SKM-1 (cell line): ENCODE measurements at regions not wholly inside any gene's neighbourhood (a gene's known extent, or its start where the extent isn't known, plus 50 kb on each side); places are given as distances from the start of the nearest gene placed in this dataset.

Experiments
- DNase-seq: peaks from one replicate; lab custom pipeline; 2025; ENCODE audit not compliant: unreplicated experiment; lab: John Stamatoyannopoulos, UW

DNA sequence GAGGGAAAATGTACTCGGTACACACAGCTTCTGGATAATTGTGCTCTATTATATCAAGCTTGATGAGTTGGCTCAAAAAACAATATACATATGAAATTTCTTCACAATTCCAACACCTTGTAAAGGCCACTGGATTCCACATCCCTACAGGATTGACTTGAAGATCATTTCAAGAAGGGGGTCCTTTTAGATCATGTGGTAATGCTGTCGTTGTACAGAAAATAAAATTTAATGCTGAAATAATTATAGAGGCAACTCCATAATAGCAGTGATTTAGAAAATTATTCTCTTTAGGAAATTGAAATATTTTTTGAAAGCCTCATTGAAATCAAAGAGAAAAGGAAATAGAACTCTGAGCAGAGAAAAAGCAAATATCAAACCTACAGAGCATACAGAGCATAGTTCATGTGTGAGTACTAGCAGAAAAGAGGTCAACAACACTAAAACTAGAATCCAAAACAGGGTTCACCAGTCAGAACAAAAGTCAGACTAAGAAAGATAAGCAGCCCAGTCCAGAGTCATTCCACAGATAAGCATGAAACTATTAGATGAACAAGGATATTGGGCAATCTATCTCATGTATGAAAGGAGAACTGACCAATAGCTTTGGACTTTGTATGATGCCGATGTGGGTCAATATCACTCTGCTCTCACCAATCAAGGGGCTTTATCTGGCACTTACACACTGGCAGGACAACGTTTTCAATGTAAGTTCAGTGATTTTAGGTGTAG lies 79.5 kb upstream of the PALMD start:
- no peak for DNase-seq

DNA sequence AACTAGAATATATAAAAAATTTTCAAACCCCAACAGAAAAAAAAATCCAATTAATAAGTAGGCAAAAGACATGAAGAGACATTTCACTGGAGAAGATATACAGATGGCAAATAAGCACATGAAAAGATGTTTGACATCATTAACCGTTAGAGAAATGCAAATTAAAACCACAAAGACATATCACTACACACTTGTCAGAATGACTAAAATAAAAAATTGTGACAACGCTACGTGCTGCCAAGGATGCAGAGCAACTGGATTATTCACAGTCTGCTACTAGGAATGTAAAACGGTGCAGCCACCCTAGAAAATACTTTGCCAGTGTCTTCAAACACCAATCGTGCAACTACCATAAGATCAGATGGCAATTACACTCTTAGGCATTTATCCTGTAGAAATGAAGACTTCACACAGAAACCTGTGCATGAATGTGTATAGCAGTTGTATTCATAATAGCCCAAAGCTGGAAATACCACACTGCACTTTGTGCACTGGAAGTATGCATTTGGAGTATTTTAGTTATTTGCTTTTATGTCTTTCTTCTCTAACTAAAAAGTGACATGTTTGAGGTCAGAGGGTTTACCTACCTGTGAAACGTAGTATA lies 75.3 kb upstream of the PALMD start:
- no peak for DNase-seq

DNA sequence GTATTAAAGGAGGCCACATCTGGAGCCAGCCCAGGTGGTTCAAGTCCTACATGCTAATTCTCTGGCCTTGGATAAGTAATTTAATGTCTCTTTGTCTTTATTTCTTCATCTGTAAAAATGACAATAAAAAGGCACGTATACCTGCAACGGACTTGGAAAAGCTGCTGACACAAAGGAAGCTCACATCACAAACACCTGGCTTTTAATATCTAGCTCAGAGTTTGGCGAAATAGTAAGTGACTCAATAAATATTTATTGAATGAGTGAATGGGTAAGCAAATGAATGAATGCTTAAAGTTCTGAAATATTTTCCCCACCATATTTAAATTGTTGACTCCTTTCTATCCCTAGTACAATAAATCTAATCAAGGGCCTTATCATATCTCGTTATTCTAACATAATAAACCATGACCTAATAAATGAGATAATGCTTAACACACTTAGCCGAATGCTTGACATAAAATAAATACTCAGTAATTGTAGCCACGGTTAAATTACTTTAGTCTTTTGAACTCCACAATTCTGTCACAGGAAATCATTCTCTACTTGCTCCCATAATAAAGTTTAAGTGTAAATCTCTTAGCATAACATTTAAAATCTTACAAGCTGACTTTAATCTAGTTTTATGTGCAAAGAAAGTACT lies 74.7 kb upstream of the PALMD start:
- no peak for DNase-seq

DNA sequence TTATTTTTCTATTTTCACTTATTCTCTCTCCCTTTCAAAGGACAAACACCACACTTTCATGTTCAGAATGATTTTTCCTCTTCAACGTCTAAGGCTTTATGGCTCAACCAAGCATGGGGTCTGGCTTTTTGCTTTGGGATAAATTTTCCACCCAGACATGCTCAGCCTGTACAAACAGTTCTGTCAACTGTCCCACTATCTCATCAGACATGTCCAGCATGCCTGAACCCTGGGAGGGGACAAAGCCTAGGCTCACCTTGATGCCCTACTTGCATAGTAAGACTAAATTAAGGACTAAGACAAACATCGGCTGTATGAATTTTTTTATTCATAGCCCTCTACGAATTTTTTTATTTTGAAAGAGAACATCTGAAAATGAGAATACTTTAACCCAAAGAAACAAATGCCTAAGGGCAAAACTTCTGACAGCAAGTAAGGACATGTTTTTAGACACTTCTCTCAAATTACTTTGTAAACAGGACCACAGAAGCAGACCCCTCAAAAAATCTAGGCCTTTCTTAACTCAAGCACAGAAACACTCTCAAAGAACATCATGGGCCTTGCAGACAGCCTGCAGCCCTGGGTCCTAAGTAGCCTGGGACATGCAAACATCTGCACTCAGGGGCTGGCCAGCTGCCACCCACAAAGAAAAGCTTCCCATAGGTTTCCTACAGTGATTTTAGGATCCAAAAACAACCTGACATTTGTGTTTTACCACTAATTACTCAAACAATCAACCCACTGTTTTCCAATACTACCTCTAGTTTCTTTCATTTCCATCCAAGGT lies 72.3 kb upstream of the PALMD start:
- DNase-seq, result no peak

DNA sequence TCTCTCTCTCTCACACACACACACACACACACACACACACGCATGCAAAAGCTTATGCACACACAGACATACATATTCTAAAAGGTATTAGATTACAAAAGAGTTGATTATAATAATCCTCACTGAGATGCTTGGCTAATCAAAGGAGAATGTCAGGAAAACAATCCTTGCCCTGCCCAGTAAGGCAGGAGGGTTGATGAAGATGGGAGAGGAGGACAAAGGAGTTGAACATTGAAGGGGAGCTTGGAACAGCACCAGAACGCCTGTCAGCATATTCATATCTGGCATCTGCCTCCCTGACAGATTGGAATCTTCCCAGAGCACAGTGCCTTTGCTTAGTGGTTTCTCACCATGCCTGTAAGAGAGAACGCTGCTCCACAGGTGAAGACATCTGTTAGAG lies 68.6 kb upstream of the PALMD start:
- no peak for DNase-seq

DNA sequence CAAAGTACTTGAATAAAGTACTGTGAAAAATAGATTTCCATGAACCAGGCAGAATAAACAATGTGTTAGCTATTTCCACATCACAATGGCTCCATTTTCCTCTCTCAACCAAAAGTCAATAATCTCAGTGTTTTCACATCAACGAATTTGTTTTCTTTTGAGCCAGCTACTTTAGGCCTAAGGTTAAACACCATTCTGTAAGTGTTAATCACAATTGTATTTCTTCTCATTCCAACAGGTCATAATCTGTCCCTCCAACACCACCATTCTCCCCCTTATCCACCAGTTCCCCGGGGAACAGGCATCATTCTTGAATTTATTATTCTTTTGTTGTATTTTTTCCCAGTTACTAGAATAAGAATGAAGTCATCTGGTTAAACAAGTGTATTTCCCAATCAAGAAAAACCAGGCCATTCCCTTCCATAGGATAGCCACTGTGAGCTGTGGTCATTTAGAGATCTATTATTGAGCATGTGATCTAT lies 66.2 kb upstream of the PALMD start:
- DNase-seq, result no peak

DNA sequence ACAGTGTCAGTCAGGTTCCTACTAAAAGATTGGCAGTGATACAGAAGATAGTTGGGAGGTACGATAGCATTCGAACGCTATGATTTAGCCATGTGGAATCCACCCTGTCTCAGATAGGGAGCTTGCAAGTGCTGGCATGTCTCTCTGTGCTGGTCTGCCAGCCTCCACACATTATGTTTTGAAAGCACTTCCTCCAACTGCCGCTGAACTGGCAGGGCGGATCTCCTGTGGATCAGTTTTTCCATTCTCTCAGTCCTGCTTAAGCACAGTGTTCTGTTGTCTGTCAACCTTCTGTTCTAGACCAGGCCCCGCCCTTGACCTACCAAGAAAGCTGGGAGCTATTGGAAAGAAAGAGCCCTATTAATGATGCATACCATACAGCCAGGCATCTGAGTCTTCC lies 65.5 kb upstream of the PALMD start:
- DNase-seq, result no peak

DNA sequence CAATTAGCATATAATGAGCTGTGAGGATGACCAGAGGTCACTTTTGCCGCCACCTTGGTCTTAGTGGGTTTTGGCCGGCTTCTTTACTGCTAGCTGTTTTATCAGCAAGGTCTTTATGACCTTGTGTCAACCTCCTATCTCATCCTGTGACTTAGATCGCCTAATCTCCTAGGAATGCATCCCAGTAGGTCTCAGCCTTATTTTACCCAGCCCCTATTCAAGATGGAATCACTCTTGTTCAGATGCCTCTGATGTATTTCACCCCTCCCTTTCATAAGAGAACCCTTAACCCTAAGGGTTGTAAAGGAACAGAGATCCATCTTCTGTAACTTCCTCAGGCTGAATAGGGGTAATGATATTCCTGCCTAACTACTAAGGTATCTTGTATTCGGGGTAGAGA lies 58.9 kb upstream of the PALMD start:
- no peak for DNase-seq

DNA sequence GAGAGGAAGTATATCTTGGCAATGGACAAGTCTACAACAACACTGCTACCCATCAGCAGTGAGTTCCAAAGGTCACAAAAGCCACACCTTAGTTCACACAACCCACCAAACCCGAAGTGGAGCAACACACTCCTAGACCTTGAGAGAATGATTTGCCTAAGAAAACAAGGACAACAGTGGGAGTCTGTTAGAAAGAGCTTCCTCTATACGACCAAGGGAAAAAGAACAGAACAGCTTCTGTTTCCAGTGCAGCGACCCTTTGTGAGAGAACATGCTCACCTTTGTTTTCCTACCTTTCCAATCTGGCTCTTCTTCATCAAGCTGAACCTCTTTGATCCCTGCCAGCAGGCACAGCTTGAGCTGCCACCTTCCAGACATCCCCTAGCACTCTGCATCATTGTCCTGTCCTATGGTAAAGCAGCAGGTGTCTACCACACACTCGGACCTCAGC lies 56.7 kb upstream of the PALMD start:
- no peak for DNase-seq

DNA sequence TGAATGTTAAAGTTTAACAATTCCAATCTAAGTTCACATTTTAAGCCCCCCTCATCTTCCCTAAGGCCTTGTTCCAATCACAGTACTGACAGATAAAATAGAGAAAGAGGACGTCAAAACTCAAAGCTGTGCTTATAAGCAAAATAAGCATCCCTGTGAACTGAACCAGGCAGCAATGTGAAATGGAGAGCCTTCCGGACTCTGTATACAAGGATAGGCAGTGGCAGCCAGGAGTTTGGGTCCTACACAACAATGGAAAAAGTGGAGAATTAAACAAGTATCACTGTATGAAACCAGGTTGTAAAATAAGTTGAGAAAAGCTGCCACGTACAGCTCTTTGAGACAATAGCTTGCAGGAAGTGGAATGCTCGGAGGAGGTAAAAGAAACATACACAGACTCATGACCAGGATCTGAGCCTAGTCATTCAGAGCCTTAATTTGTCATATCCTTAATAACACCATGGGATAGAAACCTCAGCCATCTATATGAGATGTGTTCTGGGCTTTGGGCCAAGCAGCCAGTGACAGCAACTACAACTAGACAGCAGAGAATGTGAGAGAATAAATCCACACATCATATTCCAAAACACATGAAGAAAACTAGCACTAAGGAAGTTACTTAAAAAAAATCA lies 55.2 kb upstream of the PALMD start:
- no peak for DNase-seq

DNA sequence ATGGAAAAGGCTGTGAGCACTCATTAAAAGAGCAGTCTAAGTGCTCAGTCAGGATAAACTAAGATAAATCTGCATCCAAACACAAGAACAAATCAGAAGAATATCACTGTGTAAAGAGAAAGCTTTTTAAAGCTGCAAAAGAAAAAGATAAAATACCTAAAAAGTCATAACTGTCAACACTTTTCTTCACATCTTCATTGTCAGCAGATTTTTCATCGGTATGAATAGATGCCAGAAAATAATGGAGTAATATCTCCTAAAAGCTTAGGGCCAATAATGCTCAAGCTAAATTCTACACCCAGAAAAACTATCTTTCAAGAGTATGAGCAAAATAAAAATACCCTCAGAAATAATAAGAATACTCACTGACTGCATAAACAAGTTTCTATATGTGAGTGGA lies 54.0 kb upstream of the PALMD start:
- no peak for DNase-seq

DNA sequence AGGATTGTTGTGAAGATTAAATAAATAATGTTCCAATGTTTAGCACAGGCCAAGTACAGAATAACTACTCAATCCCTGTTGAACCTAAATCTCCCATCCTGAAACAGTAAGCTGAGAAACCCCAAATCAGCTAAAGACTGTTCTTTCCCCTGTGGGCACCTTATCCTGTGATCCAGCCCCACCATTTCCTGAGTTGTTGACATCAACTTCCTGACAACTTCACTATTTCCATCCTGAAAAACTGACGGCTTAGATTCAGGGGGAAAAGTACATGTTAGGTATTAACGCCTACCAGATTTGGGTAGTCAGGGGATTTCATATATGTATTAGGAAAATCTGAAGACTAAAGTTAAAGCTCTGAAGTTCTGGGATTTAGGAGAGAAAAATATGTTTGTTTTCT lies 51.7 kb upstream of the PALMD start:
- DNase-seq, result no peak

DNA sequence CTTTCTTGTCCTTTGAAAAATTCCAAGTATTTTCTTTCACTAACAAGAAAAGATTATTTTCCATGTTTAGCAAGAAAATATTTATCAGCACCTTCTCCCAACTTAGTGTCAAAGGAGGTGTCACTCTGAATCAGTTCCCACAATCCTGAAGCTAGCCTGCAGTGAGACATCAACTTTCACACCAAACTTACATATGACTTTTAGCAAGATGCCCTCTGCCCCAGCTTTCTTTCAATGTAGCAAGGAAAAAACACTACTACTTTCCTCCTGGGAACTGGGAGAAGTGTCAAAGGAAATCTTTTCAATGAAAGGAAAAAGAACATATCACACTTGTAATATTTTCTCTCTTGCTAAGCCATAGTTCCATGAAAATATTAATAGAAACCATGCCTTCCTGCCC lies 50.9 kb upstream of the PALMD start:
- DNase-seq, result no peak

DNA sequence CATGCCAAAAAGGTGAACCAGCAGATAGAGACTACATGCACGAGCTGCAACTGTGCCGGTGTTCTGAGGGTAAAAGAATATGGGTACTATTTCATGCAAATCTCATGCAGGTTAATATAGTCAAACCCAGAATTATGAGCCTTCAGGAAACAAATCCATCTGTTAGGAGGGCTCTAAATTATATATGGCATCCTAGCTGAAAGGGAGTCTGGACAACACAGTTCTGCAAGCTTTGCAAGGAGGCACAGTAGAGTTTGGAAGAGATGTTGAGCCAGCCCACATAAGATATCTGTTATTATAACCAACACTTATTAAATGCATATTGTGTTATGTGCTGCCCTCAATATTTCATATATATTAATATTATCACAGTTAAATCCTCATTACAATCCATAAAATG lies 50.5 kb upstream of the PALMD start:
- no peak for DNase-seq
